GM18951 (cell line): ENCODE measurements at regions not wholly inside any gene's neighbourhood (a gene's known extent, or its start where the extent isn't known, plus 50 kb on each side); places are given as distances from the start of the nearest gene placed in this dataset.
"Not testable (repeated sequence)": the region's sequence is repeated elsewhere in the genome, so short reads cannot be mapped to it uniquely, and the experiment has no call there.

Experiments
- POLR2A ChIP-seq: IDR thresholded peaks from 4 replicates; pipeline ENCODE4 v1.6.1; 2011; ENCODE audit warnings: mild to moderate bottlenecking; ENCODE audit not compliant: insufficient read length, insufficient read depth; ENCODE audit errors: extremely low read depth
- in situ Hi-C: fragments of 300-500 bp; cut with MboI; formaldehyde crosslinking; loops from one replicate; pipeline ENCODE4 v1.12.0; 2022; ENCODE audit warnings: low sequenced_read_pairs, mixed read lengths, inconsistent platforms; ENCODE audit not compliant: unreplicated experiment

DNA sequence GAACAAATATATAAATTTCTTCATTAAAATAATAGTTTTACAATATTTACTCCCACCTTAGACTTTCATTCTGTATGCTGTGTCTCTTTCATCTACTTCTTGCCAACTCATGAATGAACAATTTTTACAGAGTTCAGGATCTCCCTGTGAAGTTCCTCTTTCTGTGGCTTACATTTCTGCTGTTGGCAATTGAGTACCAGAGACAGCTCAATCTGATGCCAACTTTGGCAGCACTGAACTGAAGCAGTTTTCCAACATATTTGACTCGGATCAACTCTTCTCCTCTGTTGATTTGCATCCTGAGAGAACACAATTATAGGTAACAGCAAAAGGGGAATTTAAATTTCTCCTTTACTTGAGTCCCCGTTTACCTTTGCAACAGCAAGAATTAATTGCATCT, 1262.2 kb downstream of the EFNA5 start:
- in situ Hi-C loops: no loop called here
- no peak for TF ChIP-seq POLR2A

DNA sequence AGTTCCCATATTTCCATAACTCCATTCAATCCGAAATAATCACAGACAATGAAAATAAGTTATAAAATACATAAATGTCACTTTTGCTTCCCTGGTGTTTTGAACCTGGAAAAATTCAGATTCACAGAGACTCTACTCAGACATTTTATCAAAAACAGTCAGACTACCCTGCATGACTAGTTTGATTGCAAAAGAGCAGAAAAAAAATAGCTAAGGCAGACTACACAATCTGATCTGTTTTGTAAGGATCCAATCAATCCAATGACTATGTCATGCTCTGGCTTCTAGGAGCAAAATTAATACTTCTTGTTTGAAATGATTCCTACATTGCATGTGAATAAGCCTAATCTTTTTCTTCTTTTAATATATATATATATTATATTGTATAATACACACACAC, 1262.6 kb downstream of the EFNA5 start:
- no peak for TF ChIP-seq POLR2A
- in situ Hi-C loops: no loop called here

DNA sequence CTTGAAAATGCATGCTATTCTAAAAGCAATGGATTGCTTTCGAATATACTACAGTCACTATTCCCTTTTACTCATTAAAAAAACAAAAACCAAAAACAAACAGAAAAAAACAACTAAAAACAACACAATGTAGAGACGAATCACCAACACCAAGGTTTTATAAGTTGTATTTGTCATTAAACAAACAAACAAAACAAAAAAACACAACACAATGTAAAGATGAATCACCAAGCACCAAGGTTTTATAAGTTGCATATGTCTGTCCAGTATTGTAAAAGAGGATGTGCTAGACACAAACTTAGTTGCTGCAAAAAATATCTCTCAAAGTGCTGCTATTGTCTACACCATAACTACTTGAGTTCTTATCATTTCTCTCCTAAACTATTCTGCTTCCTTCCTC, 1269.2 kb downstream of the EFNA5 start:
- TF ChIP-seq POLR2A: no peak
- in situ Hi-C loops: no loop called here

DNA sequence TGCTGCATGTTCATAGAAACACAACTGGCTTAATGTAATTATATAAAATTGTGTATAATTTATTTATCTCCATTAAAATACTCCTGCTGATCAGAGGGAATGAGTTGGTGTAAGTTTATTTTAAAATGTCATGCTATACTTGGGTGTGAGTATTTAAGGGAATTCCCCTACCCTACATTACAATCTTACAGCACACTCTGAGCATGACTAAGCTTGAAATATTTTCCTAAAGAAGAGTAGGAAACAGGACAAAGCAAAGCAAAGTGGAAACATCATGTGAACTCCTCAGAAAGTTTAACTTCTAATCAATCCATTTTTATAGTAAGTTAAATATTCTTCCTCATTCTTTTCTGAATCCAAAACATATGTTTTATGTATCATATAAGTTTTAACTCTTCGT, 1271.3 kb downstream of the EFNA5 start:
- in situ Hi-C loops: no loop called here
- TF ChIP-seq POLR2A: no peak

DNA sequence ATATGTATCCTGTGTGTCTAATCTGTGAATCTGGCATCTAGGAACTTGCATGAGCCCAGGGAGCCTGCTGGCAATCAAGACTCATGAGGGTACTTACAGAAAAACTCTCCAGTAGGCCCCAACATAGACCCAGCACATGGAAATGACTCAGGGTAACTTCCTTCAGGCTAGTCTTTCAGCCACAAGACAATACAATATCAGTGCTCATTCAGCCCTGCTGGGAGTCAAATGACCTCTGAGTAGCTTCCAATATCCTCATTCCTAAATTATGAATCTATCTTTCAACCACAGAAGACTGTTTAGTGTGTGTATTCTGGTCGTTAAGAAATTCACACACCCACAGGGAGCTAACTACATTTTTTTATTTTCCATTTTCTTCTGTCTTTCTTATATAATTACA, 1273.0 kb downstream of the EFNA5 start:
- TF ChIP-seq POLR2A: no peak
- in situ Hi-C loops: no loop called here

DNA sequence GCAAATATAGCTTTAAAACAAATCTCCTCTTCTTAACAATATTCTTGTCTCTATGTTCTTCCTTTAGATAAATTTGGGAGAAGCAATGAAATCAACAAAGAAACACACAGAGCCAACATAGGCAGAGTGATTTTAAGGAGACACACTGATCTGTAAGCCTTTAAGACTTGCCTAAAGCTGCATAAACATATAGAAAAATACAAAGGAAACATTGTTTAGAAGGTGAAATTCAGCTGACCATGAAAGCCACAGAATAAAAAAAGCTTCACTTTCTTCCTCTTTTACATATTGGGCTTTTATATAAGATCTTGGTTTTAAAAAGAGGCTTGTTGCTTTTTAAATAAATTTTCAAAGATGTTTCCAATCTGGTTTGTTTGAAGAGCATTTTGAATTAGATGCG, 1277.5 kb downstream of the EFNA5 start:
- in situ Hi-C loops: no loop called here
- no peak for TF ChIP-seq POLR2A

DNA sequence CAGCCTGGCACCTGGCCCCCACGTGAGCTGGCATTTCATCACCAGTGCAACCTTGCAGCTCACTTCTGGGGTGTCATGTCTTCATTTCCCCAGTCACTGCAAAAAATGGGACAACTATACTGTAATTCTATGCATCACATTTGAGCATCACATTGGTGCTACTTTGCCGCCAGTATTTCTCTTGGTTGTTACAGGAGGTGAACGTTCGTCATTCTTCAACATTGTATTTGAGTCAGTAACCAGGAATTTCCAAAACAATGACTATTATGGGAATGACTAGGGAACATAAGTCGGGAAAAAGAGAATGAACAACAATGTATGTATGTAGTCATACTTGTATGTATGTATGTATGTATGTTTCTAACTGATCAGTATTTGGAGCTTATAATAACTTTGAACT, 1278.0 kb downstream of the EFNA5 start:
- in situ Hi-C loops: no loop called here

DNA sequence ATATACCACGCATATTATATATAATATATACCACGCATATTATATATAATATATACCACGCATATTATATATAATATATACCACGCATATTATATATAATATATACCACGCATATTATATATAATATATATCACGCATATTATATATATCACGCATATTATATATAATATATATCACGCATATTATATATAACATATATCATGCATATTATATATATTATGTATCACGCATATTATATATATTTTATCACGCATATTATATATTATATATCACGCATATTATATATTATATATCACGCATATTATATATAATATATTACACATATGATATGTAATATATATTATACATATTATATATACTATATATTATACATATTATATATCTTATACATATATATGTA, 1283.0 kb downstream of the EFNA5 start:
- in situ Hi-C loops: not testable (repeated sequence)

More for the DNA sequence above, 1278.0 kb downstream of the EFNA5 start:
- TF ChIP-seq POLR2A: no peak

DNA sequence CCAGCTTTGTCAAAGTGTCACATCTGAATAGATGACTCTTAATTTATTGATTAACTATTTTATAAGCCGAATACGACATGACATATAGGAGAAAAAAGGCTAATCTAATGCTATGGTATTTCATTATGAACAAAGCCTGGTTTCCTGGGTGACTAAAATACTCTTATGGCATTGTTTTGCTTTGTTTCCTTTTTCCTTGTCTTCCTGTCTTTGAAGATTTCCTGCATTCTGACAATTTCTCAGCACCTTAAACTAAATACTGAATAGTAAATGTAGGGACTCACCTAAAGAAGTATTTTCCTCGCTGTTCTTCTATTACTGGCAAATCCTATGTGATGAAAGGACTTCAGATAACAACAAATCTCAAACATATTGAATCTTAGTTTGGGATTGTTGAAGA, 1284.5 kb downstream of the EFNA5 start:
- in situ Hi-C loops: no loop called here
- TF ChIP-seq POLR2A: no peak

DNA sequence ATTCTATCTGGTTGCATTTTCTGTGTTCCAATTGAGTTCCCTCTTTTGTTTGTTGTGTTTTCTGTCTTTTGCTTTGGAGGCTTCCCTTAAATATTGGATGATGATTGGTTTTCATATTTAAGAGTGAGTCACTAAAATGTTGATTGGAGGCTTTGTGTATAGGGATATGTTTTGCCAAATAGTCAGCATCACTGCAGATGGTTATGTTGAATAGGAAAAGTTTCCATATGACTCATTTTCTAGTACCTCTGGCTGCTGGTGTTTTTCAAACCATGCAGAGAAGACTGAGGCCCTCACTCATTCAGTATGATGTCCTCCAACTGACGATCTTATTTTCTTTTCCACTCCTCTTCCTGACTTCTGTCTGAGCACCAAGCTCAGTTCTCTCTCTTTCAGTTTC, 1290.0 kb downstream of the EFNA5 start:
- in situ Hi-C loops: no loop called here
- TF ChIP-seq POLR2A: no peak

DNA sequence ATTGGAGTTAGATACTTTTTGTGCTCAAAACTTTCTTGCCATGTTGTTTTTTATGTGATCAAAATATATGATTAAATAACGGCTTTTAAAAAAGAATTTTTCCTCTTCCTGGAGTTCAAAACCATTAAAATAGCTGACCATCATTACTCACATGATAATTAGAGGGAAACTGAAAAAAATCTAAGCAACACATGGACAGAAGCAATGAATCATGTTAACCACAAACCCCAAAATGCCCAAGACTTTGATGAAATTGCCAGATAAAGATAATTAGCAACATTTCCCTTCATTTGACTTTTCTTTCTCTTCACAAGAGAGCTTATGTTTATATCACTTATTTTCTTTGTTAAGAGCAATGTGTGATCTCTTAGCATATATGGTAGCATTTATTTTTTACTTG, 1294.2 kb downstream of the EFNA5 start:
- TF ChIP-seq POLR2A: no peak
- in situ Hi-C loops: no loop called here

DNA sequence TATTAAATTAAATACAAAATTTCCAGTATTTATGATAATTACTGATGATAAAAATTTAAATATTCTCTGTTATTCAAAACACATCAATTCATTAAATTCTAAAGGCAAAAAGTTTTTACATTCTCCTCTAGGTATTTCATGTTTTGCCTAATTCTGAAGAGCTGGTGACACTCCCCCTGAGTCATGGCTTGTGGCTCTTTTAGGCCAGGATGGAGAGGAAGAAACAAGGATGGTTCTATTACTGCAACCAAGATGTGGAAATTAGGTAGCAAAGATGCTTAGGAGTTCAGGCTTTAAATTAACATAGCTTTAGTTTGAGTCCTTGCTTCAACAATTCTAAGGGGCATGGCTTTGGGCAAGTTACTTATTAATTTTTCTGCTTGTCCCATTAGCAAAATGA, 1295.8 kb downstream of the EFNA5 start:
- in situ Hi-C loops: no loop called here

DNA sequence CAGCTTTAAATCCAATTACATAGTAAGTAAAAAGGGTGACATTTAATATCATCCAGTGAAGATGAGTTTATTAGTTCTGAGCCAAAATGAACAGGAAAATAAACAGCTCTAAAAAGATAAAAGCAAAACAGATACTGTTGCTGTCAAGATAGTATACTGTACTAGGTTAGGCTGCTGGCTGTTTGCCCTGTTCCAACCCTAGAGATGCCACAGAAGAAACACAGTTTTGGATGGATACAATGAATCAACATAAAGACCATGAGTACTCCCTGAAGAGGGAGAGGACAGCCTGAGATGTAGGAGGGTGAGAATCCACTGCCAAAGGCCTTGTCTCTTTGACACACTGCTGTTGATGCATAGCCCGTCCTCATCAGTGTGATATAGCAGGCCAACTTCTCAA, 1302.7 kb downstream of the EFNA5 start:
- in situ Hi-C loops: no loop called here
- TF ChIP-seq POLR2A: no peak

More for the DNA sequence above, 1295.8 kb downstream of the EFNA5 start:
- TF ChIP-seq POLR2A: no peak

DNA sequence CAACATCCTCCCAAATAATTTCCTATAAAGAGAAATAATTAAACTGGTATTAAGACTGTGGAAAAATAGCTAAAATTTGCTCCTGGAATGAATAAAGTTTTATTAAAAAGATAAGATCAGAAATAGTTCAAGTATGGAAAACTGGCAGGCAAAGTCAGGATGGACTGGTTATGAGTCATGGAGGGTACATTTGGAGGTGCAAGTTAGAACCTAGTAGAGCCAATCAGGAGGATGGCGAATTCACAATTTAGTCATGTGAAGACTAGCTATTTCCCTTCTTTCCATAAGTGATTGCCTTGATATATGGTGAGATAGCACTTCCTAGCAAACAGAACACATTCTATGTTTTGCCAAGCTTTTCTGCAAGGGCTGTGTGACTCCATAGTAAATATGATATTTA, 1303.5 kb downstream of the EFNA5 start:
- TF ChIP-seq POLR2A: no peak
- in situ Hi-C loops: no loop called here

DNA sequence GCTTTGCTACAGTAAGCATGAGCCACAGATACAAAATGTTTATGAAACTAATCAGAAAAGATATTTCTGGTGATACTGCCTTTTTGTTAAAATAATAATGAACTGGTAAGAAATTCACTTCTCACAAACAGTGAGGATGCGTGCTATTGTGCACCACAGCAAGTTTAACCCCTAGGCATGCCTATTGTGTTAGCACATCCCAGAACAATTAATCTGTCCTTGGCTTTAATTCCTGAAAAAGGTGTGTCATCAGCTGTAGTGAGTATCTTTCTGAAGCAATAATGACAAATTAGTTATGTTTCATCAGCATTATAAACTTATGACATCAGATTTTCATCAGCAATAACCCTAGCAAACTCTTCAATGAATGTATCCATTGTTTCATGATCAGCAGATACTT, 1307.2 kb downstream of the EFNA5 start:
- in situ Hi-C loops: no loop called here
- TF ChIP-seq POLR2A: no peak
